H1 (cell line): ENCODE measurements at regions not wholly inside any gene's neighbourhood (a gene's known extent, or its start where the extent isn't known, plus 50 kb on each side); places are given as distances from the start of the nearest gene placed in this dataset.

ENCODE experiments used
- BRCA1 ChIP-seq: IDR thresholded peaks from 2 replicates; pipeline ENCODE4 v1.6.1; 2012; ENCODE audit warnings: low read depth, low read length, improper control_type of control experiment
- CHD7 ChIP-seq: fragments of 300-600 bp; sonication (generic); IDR thresholded peaks from 2 replicates; pipeline ENCODE4 v1.7.1; 2012; ENCODE audit warnings: low read length, moderate library complexity, mild to moderate bottlenecking, inconsistent platforms; ENCODE audit not compliant: insufficient replicate concordance
- CREB1 ChIP-seq: IDR thresholded peaks from 2 replicates; pipeline ENCODE4 v1.6.1; 2012; ENCODE audit warnings: inconsistent platforms
- E2F6 ChIP-seq: IDR thresholded peaks from 2 replicates; pipeline ENCODE4 v1.6.1; 2012; ENCODE audit warnings: inconsistent platforms
- GABPA ChIP-seq: IDR thresholded peaks from 2 replicates; pipeline ENCODE4 v1.6.1; 2011; ENCODE audit warnings: mild to moderate bottlenecking, low read length, moderate library complexity, borderline replicate concordance; ENCODE audit not compliant: insufficient read depth
- JUN ChIP-seq: IDR thresholded peaks from 2 replicates; pipeline ENCODE4 v1.6.1; 2011; ENCODE audit warnings: low read depth, mild to moderate bottlenecking, improper control_type of control experiment, low read length
- MAFK ChIP-seq: IDR thresholded peaks from 2 replicates; pipeline ENCODE4 v1.6.1; 2012; ENCODE audit warnings: low read depth, mild to moderate bottlenecking, improper control_type of control experiment, low read length
- RNF2 ChIP-seq: fragments of 200-900, 300-1000 bp; sonication (generic); IDR thresholded peaks from 2 replicates; pipeline ENCODE4 v1.7.1; 2016; ENCODE audit warnings: borderline replicate concordance, low read depth, mild to moderate bottlenecking, antibody characterized with exemption, low read length; ENCODE audit not compliant: poor library complexity, severe bottlenecking; ENCODE audit errors: missing control alignments
- SAP30 ChIP-seq: fragments of 300-600 bp; sonication (generic); IDR thresholded peaks from 2 replicates; pipeline ENCODE4 v1.7.1; 2012; ENCODE audit warnings: low read length, moderate library complexity, mild to moderate bottlenecking, inconsistent platforms; ENCODE audit not compliant: insufficient read depth, insufficient replicate concordance

- TF ChIP-seq CHD7 (no peak), RNF2 (no peak), CREB1 (no peak), MAFK (no peak), BRCA1 (no peak), JUN (no peak), E2F6 (no peak), SAP30 (no peak), GABPA (no peak)
Measured at GRCh38 chr18:75548353-75548905, 120.9 kb upstream of the SMIM21 start (continued).
